C4-2B (cell line): ENCODE measurements at regions not wholly inside any gene's neighbourhood (a gene's known extent, or its start where the extent isn't known, plus 50 kb on each side); places are given as distances from the start of the nearest gene placed in this dataset.

ENCODE experiments used
- H3K27ac ChIP-seq: fragments of 450-650 bp; 2 replicates; pipeline ENCODE4 v1.5.1; 2017
- CTCF ChIP-seq: fragments of 450-650 bp; conservative IDR thresholded peaks from 2 replicates; pipeline ENCODE4 v1.5.1; 2017; ENCODE audit warnings: mild to moderate bottlenecking
- ZFX ChIP-seq: fragments of 450-650 bp; IDR thresholded peaks from 2 replicates; pipeline ENCODE4 v1.6.1; 2017

- TF ChIP-seq CTCF = no peak
- no peak for TF ChIP-seq ZFX
- H3K27ac ChIP-seq = no peak overlapping the region
Measured at GRCh38 chr9:86997156-86997555, 49.9 kb upstream of the GAS1 start.

- H3K27ac ChIP-seq = no peak overlapping the region
- TF ChIP-seq ZFX = no peak
- TF ChIP-seq CTCF = no peak
Measured at GRCh38 chr9:86997951-86998350, 50.6 kb upstream of the GAS1 start.

- TF ChIP-seq CTCF = no peak
- TF ChIP-seq ZFX = no peak
- no peak overlapping the region for H3K27ac ChIP-seq
Measured at GRCh38 chr9:87002517-87002916, 55.2 kb upstream of the GAS1 start.

GRCh38 chr9:87004016-87004415 is 56.7 kb upstream of the GAS1 start:
- no peak overlapping the region for H3K27ac ChIP-seq
- TF ChIP-seq CTCF (no peak), ZFX (no peak)

GRCh38 chr9:87006956-87007355 is 59.6 kb upstream of the GAS1 start:
- TF ChIP-seq CTCF = no peak

GRCh38 chr9:87007711-87008366 is 60.5 kb upstream of the GAS1 start:
- TF ChIP-seq CTCF = no peak
- TF ChIP-seq ZFX = no peak
- H3K27ac ChIP-seq = peak overlapping the region; percentile 25

More at GRCh38 chr9:87006956-87007355, 59.6 kb upstream of the GAS1 start:
- H3K27ac ChIP-seq = no peak overlapping the region

- H3K27ac ChIP-seq = no peak overlapping the region
- TF ChIP-seq ZFX (no peak), CTCF (no peak)
Measured at GRCh38 chr9:87008667-87009066, 61.4 kb upstream of the GAS1 start.
